ENCODE measurements at regions not wholly inside any gene's neighbourhood (a gene's known extent, or its start where the extent isn't known, plus 50 kb on each side); places are given as distances from the start of the nearest gene placed in this dataset.

DNA sequence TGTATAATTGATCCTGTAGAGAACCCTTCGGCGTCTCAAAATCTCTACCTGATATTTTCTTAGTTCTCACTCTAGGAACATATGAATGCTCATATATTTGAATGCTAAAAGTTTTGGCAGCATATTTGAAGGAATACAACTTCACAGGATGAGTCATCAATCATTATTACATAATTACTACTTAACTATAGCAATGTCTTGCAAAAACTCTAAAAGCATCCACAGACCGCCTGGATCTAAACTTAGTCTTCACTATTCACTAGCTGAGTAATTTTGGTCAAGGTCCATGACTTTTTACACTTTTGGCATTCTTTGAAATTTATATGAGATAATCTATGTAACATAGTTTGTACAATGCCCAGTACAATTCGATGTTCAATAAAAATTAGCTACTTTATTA, 194.7 kb downstream of the DTHD1 start:
- H3K4me3 ChIP-seq (ENCODE audit: low read depth in 1 of 3, low read length in 3 of 3) = no peak overlapping the region

DNA sequence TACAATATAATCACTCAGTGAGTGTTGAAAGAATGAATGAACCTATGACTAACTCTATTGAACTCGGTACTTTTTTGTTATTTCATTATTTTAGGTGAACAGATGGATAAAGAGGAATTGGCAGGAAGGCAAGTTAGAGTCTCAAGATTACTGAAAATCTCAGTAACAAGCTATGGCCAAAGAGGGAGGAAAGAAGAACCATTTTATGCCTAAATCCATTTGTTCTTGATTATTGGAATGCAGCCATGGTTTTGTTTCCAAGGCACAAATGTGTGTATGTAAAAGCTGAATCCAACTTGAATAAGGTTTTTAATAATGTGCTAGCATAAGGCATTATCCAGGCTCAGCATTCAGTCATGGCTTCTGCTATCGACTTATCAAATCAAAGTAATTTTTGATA, 196.4 kb downstream of the DTHD1 start:
- Histone ChIP-seq H3K4me3 (ENCODE audit: low read depth in 1 of 3, low read length in 3 of 3) (no peak overlapping the region), H3K9me3 (ENCODE audit: control insufficient read depth in 2 of 2, insufficient read depth in 1 of 2, low read depth in 1 of 2, low read length in 1 of 2) (no peaks in the 10 kb centered on the region), H3K27me3 (ENCODE audit: control insufficient read depth in 3 of 3, insufficient read depth in 3 of 3, low read length in 3 of 3) (no peaks in the 10 kb centered on the region), H3K36me3 (ENCODE audit: control insufficient read depth in 3 of 3, insufficient read depth in 2 of 3, low read depth in 1 of 3, low read length in 3 of 3) (no peaks in the 10 kb centered on the region), H3K4me1 (ENCODE audit: control insufficient read depth in 3 of 3, insufficient read depth in 2 of 3, low read depth in 1 of 3, low read length in 2 of 3) (no peaks in the 10 kb centered on the region), H3K27ac (ENCODE audit: low read depth in 1 of 3, low read length in 2 of 3) (no peak overlapping the region)
- DNase-seq (no peak), FAIRE-seq (no peak)
- 54 to 70% (median 55%) methylated on average over 2 of the region's 2 CpGs for WGBS, 3 donors

More for the DNA sequence above, 194.7 kb downstream of the DTHD1 start:
- no peak overlapping the region for H3K27ac ChIP-seq (ENCODE audit: low read depth in 1 of 3, low read length in 2 of 3)
- FAIRE-seq (no peak), DNase-seq (no peak)
- no peaks in the 10 kb centered on the region for H3K36me3 ChIP-seq (ENCODE audit: control insufficient read depth in 3 of 3, insufficient read depth in 2 of 3, low read depth in 1 of 3, low read length in 3 of 3)
- no peaks in the 10 kb centered on the region for H3K27me3 ChIP-seq (ENCODE audit: control insufficient read depth in 3 of 3, insufficient read depth in 3 of 3, low read length in 3 of 3)
- WGBS, 3 donors = 89 to 94% (median 90%) methylated on average over 4 of the region's 4 CpGs
- H3K9me3 ChIP-seq (ENCODE audit: control insufficient read depth in 2 of 2, insufficient read depth in 1 of 2, low read depth in 1 of 2, low read length in 1 of 2) = no peaks in the 10 kb centered on the region
- no peaks in the 10 kb centered on the region for H3K4me1 ChIP-seq (ENCODE audit: control insufficient read depth in 3 of 3, insufficient read depth in 2 of 3, low read depth in 1 of 3, low read length in 2 of 3)

DNA sequence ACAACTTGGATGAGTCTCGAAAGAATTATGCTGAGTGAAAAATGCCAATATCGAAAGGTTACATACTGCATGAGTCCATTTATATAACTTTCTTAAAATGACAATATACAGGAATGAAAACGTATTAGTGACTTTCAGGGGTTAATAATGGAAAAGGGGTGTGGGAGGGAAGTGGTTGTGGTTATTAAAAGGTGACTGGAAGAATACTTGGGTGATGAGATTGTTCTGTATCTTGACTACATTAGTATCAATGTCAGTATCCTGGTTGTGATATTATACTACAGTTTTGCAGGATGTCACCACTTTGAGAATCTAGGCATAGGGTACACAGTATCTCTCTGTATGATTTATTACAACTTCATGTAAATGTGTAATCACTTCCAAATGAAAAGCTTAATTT, 204.5 kb downstream of the DTHD1 start:
- 76 to 84% (median 77%) methylated on average over 3 of the region's 3 CpGs for WGBS, 3 donors
- no peaks in the 10 kb centered on the region for H3K27me3 ChIP-seq (ENCODE audit: control insufficient read depth in 3 of 3, insufficient read depth in 3 of 3, low read length in 3 of 3)

DNA sequence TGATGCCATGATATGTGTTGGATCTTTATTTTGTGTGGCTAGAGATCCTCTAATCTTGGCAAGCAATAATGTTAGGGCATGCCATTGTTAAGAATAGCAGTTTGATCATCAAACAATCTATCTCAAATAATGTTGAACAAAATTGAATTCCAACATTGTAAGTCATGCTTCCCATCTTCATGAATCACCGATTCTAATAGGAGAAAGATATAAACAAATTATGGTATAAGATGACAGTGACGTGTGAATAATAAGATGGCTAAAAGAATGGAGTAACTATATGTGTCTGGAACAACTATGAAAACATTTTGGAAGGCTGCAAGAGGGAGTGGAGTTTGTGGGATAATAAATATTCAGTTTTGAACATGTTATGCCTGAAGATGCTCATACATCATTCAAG, 208.4 kb downstream of the DTHD1 start:
- no peak for DNase-seq
- Histone ChIP-seq H3K4me1 (ENCODE audit: control insufficient read depth in 3 of 3, insufficient read depth in 2 of 3, low read depth in 1 of 3, low read length in 2 of 3) (no peaks in the 10 kb centered on the region), H3K27me3 (ENCODE audit: control insufficient read depth in 3 of 3, insufficient read depth in 3 of 3, low read length in 3 of 3) (no peaks in the 10 kb centered on the region), H3K36me3 (ENCODE audit: control insufficient read depth in 3 of 3, insufficient read depth in 2 of 3, low read depth in 1 of 3, low read length in 3 of 3) (no peaks in the 10 kb centered on the region), H3K4me3 (ENCODE audit: low read depth in 1 of 3, low read length in 3 of 3) (no peak overlapping the region), H3K9me3 (ENCODE audit: control insufficient read depth in 2 of 2, insufficient read depth in 1 of 2, low read depth in 1 of 2, low read length in 1 of 2) (no peaks in the 10 kb centered on the region), H3K27ac (ENCODE audit: low read depth in 1 of 3, low read length in 2 of 3) (no peak overlapping the region)
- no peak for FAIRE-seq
- 68 to 79% (median 76%) methylated on average over 2 of the region's 2 CpGs for WGBS, 3 donors

More for the DNA sequence above, 204.5 kb downstream of the DTHD1 start:
- Histone ChIP-seq H3K36me3 (ENCODE audit: control insufficient read depth in 3 of 3, insufficient read depth in 2 of 3, low read depth in 1 of 3, low read length in 3 of 3) (no peaks in the 10 kb centered on the region), H3K27ac (ENCODE audit: low read depth in 1 of 3, low read length in 2 of 3) (no peak overlapping the region), H3K4me1 (ENCODE audit: control insufficient read depth in 3 of 3, insufficient read depth in 2 of 3, low read depth in 1 of 3, low read length in 2 of 3) (no peaks in the 10 kb centered on the region), H3K9me3 (ENCODE audit: control insufficient read depth in 2 of 2, insufficient read depth in 1 of 2, low read depth in 1 of 2, low read length in 1 of 2) (no peaks in the 10 kb centered on the region), H3K4me3 (ENCODE audit: low read depth in 1 of 3, low read length in 3 of 3) (no peak overlapping the region)
- FAIRE-seq (no peak), DNase-seq (no peak)

DNA sequence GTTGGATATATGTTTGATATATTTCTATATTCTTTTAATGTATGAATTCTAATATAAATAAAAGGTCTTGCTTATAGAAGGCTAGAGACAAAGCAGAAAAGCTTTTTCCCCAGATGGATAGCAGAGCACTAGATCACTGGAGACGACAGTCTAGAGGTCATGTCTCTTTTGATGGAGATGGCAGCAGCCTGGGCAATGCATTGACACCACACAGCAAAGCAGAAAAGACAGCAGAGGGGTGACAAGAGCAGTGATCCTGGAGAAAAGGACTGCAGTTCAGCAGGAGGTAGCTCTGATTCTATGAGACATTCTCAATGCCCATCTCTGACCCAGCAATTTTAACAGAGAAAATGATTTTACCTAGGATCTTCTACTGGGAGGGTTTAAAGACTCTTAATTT, 210.6 kb downstream of the DTHD1 start:
- Histone ChIP-seq H3K27ac (ENCODE audit: low read depth in 1 of 3, low read length in 2 of 3) (no peak overlapping the region), H3K27me3 (ENCODE audit: control insufficient read depth in 3 of 3, insufficient read depth in 3 of 3, low read length in 3 of 3) (no peaks in the 10 kb centered on the region), H3K36me3 (ENCODE audit: control insufficient read depth in 3 of 3, insufficient read depth in 2 of 3, low read depth in 1 of 3, low read length in 3 of 3) (no peaks in the 10 kb centered on the region), H3K4me1 (ENCODE audit: control insufficient read depth in 3 of 3, insufficient read depth in 2 of 3, low read depth in 1 of 3, low read length in 2 of 3) (no peaks in the 10 kb centered on the region), H3K9me3 (ENCODE audit: control insufficient read depth in 2 of 2, insufficient read depth in 1 of 2, low read depth in 1 of 2, low read length in 1 of 2) (no peaks in the 10 kb centered on the region), H3K4me3 (ENCODE audit: low read depth in 1 of 3, low read length in 3 of 3) (no peak overlapping the region)
- 30 to 50% (median 35%) methylated on average over 1 of the region's 1 CpG for WGBS, 3 donors
- FAIRE-seq (no peak), DNase-seq (no peak)

DNA sequence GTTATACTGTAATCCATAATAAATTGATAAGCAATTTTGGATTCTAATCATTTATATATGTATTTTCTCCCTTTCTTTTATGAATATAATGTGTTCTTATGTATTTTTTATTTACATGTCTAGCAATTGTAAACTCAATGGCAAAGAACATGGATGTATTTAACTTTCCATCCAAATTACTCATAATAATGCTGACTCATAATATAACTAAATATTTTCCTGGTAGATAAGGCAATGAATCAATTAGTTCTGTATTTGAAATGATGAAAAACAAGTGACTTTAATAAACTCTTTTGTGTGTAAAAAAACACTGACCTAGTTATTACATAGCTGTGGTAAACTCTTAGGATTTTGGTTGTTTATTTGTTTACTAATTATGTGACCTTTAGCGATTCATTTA, 211.2 kb downstream of the DTHD1 start:
- no peaks in the 10 kb centered on the region for H3K36me3 ChIP-seq (ENCODE audit: control insufficient read depth in 3 of 3, insufficient read depth in 2 of 3, low read depth in 1 of 3, low read length in 3 of 3)
- DNase-seq (no peak), FAIRE-seq (no peak)
- no peaks in the 10 kb centered on the region for H3K27me3 ChIP-seq (ENCODE audit: control insufficient read depth in 3 of 3, insufficient read depth in 3 of 3, low read length in 3 of 3)
- H3K4me3 ChIP-seq (ENCODE audit: low read depth in 1 of 3, low read length in 3 of 3) = no peak overlapping the region
- WGBS, 3 donors = 93 to 97% (median 93%) methylated on average over 1 of the region's 1 CpG
- no peak overlapping the region for H3K27ac ChIP-seq (ENCODE audit: low read depth in 1 of 3, low read length in 2 of 3)
- H3K9me3 ChIP-seq (ENCODE audit: control insufficient read depth in 2 of 2, insufficient read depth in 1 of 2, low read depth in 1 of 2, low read length in 1 of 2) = no peaks in the 10 kb centered on the region
- H3K4me1 ChIP-seq (ENCODE audit: control insufficient read depth in 3 of 3, insufficient read depth in 2 of 3, low read depth in 1 of 3, low read length in 2 of 3) = no peaks in the 10 kb centered on the region

DNA sequence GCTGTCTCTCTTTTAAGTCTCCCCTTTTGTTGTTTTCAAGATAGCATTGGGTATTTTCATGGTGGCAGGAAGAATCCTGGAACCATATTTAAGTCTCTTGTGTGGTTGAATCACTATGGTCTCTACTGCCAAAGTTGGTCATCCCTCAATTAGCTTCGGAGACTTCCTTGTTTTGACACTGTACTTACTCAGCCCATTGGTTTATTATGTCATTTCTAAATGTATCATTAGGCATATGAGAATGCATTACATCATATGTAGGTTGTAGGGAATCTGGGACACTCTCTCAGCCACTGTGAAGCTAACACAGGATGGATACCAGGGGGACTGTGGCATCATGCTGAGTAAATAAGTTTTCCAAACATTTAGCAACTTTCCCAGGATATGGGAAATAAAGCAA, 211.8 kb downstream of the DTHD1 start:
- Histone ChIP-seq H3K4me3 (ENCODE audit: low read depth in 1 of 3, low read length in 3 of 3) (no peak overlapping the region), H3K9me3 (ENCODE audit: control insufficient read depth in 2 of 2, insufficient read depth in 1 of 2, low read depth in 1 of 2, low read length in 1 of 2) (no peaks in the 10 kb centered on the region), H3K27me3 (ENCODE audit: control insufficient read depth in 3 of 3, insufficient read depth in 3 of 3, low read length in 3 of 3) (no peaks in the 10 kb centered on the region), H3K27ac (ENCODE audit: low read depth in 1 of 3, low read length in 2 of 3) (no peak overlapping the region), H3K4me1 (ENCODE audit: control insufficient read depth in 3 of 3, insufficient read depth in 2 of 3, low read depth in 1 of 3, low read length in 2 of 3) (no peaks in the 10 kb centered on the region), H3K36me3 (ENCODE audit: control insufficient read depth in 3 of 3, insufficient read depth in 2 of 3, low read depth in 1 of 3, low read length in 3 of 3) (no peaks in the 10 kb centered on the region)
- 70 to 83% (median 77%) methylated on average over 1 of the region's 1 CpG for WGBS, 3 donors
- DNase-seq (no peak), FAIRE-seq (no peak)

DNA sequence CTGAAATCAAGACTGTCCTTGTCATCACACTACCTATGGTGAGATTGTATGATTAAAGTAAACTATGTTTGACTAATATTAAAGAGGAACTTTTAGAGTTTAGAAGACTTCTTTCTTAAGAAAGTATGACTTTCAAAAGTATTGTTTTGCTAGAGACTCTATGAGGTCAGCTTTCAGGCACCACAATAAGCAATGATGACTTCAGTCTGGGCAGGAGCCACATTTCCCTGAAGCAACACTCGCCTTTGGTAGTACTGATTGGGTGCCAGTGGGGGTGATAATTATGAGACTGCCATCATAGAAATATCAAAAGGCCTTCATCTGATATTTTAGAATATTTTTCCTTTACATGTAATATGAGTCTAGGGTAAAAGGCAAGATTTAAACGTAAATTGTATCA, 212.6 kb downstream of the DTHD1 start:
- no peak overlapping the region for H3K27ac ChIP-seq (ENCODE audit: low read depth in 1 of 3, low read length in 2 of 3)
- DNase-seq = no peak
- 57 to 71% (median 65%) methylated on average over 2 of the region's 2 CpGs for WGBS, 3 donors
- H3K4me3 ChIP-seq (ENCODE audit: low read depth in 1 of 3, low read length in 3 of 3) = no peak overlapping the region
- H3K4me1 ChIP-seq (ENCODE audit: control insufficient read depth in 3 of 3, insufficient read depth in 2 of 3, low read depth in 1 of 3, low read length in 2 of 3) = no peaks in the 10 kb centered on the region
- no peaks in the 10 kb centered on the region for H3K9me3 ChIP-seq (ENCODE audit: control insufficient read depth in 2 of 2, insufficient read depth in 1 of 2, low read depth in 1 of 2, low read length in 1 of 2)
- no peaks in the 10 kb centered on the region for H3K36me3 ChIP-seq (ENCODE audit: control insufficient read depth in 3 of 3, insufficient read depth in 2 of 3, low read depth in 1 of 3, low read length in 3 of 3)
- no peak for FAIRE-seq
- no peaks in the 10 kb centered on the region for H3K27me3 ChIP-seq (ENCODE audit: control insufficient read depth in 3 of 3, insufficient read depth in 3 of 3, low read length in 3 of 3)

DNA sequence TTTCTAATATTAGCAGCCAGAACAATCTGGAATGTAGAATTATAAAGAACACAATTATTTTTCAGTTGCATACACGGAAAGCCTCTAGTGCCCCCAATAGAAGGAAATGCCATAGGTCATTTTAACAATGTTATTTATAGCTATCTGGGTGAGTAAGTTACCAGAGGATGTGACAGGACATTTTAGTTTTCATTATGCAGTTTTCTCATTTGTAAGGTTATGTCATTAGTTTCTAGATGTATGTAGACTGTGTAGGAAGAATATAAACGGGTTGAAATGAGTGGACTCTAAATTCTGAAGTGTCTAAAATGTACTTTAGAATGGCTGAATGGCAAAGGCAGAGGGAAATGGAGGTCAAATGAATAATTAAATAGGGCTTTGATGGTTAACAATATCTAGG, 213.3 kb downstream of the DTHD1 start:
- no peak overlapping the region for H3K4me3 ChIP-seq (ENCODE audit: low read depth in 1 of 3, low read length in 3 of 3)
- no peak overlapping the region for H3K27ac ChIP-seq (ENCODE audit: low read depth in 1 of 3, low read length in 2 of 3)
- H3K9me3 ChIP-seq (ENCODE audit: control insufficient read depth in 2 of 2, insufficient read depth in 1 of 2, low read depth in 1 of 2, low read length in 1 of 2) = no peaks in the 10 kb centered on the region
- FAIRE-seq = no peak
- DNase-seq = no peak
- H3K4me1 ChIP-seq (ENCODE audit: control insufficient read depth in 3 of 3, insufficient read depth in 2 of 3, low read depth in 1 of 3, low read length in 2 of 3) = no peaks in the 10 kb centered on the region
- no peaks in the 10 kb centered on the region for H3K27me3 ChIP-seq (ENCODE audit: control insufficient read depth in 3 of 3, insufficient read depth in 3 of 3, low read length in 3 of 3)
- 40 to 53% (median 53%) methylated on average over 2 of the region's 2 CpGs for WGBS, 3 donors
- H3K36me3 ChIP-seq (ENCODE audit: control insufficient read depth in 3 of 3, insufficient read depth in 2 of 3, low read depth in 1 of 3, low read length in 3 of 3) = no peaks in the 10 kb centered on the region
